GM18951 (cell line): ENCODE measurements at regions not wholly inside any gene's neighbourhood (a gene's known extent, or its start where the extent isn't known, plus 50 kb on each side); places are given as distances from the start of the nearest gene placed in this dataset.

ENCODE experiments used
- POLR2A ChIP-seq: IDR thresholded peaks from 4 replicates; pipeline ENCODE4 v1.6.1; 2011; ENCODE audit warnings: mild to moderate bottlenecking; ENCODE audit not compliant: insufficient read length, insufficient read depth; ENCODE audit errors: extremely low read depth
- in situ Hi-C: fragments of 300-500 bp; cut with MboI; formaldehyde crosslinking; loops from one replicate; pipeline ENCODE4 v1.12.0; 2022; ENCODE audit warnings: low sequenced_read_pairs, mixed read lengths, inconsistent platforms; ENCODE audit not compliant: unreplicated experiment

DNA sequence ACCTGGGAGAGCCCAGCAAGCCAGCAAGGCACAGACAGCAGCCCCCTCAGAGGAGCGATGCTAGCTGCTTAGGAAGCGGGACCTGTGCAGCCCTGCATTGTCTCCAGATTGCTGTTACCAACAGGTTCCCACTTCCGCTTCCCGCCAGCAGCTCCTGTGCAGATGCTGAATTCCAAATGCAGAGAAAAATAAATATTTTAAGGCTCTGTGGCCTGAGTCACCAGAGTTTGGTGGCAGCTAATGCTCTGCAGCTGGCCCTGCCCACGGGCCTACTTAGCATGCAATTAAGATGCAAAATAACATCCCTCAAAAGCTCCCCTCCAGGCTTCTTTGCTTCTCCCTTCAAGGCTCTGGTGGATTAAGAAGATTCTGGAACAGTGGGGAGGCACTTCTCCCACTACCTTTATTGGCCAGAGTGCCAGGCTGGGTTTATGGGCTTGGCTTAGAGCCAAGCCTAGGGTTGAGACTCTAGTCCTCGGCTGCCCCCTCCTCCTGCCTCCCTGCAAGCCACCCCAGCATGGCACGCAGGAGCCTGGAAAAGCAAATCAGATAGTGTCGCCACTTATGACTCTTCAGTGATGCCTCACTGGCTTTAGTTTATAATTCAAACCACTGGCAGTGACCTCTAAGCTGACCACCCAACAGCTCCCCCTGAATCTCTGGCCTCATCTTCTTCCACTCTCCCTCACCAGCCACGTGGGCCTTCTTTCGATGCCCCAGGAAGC, 207.1 kb upstream of the ZC3H12A start:
- no peak for TF ChIP-seq POLR2A
- in situ Hi-C loops: no loop called here

DNA sequence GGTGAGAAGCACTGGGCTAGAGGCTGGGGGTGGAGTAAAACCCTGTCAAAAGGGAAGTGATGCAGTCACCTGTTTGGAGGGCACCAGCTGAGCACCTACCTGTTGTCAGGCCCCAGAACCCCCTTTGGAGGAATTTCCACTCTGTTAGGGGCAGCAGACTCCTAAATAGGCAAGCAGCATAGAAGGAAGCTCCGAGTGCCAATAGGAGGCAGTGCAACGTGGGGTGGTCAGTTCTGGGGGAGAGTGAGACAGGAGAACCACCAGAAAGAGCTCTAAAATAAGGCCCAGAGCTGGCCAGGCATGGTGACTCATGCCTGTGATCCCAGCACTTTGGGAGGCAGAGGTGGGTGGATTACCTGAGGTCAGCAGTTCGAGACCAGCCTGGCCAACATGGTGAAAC, 203.7 kb upstream of the ZC3H12A start:
- in situ Hi-C loops: no loop called here

DNA sequence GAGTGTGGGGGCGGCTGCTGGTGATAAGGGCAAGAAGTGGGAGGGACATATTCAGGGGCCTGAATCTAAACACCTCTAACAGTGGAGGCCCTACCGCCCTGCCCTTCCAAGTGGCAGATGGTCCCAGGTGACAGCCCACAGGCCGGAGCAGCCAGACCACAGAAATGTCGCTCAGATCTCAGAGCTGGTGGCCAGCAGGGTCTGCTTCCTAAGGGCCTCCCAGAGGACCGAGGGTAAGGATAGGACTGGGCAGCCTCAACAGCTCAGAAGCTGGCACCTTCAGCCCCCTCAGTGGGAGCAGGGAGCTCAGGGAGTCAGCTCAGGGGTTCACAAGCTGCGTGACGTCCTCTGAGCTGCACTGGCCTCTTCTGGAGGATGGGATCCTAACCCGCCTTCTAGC, 201.8 kb upstream of the ZC3H12A start:
- in situ Hi-C loops: no loop called here
- no peak for TF ChIP-seq POLR2A

More for the DNA sequence above, 203.7 kb upstream of the ZC3H12A start:
- no peak for TF ChIP-seq POLR2A

DNA sequence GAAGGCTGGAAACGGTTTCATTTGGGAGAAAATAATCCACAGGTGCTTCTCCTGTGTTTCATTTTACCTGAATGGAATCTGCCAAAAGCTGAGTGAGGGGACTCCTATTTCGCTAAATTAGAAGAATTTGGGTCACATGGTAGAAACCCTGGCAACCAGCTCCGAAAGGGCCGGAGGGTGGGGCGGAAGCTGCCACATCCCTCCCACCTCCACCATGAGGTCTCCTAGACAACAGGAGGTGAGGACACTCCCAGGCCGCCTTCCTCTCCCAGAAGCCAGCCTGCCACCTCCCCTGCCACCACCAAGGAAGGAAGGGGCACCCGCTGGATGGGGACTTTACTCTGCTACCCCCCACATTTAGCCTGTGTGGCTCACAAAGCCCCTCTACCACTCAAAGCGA, 199.9 kb upstream of the ZC3H12A start:
- no peak for TF ChIP-seq POLR2A
- in situ Hi-C loops: no loop called here

DNA sequence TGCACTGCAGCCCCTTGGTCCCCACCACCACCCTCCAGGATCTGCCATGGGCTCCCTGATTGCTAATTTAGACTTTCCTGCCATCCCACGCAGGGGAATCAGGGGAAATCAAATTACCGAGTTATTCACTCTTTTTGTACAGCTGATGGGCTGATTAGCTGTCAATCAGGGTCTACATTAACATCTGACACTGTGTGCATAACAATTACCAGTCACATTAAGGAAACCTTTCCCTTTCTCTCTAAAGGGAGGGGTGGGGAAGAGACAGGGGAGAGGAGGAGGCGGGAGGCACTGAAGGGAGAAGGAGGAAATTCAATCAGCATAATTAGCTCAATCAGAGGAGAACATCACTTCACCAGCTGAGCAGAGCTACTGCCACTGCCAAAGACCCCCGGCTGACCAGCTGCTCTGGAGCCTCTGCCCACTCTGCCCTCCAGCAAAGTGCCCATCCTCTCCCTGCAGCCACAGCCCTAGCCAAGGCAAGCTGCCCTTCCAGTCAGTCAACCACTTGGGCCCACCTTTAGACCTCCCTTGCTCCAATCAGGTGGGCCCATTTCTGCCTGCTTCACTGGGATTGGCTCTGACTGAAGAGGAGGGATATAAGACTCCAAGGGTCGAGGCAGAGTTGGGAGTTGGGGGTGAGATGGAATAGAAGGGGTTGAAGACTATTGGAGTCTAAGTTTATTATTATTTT, 199.3 kb upstream of the ZC3H12A start:
- no peak for TF ChIP-seq POLR2A
- in situ Hi-C loops: no loop called here

DNA sequence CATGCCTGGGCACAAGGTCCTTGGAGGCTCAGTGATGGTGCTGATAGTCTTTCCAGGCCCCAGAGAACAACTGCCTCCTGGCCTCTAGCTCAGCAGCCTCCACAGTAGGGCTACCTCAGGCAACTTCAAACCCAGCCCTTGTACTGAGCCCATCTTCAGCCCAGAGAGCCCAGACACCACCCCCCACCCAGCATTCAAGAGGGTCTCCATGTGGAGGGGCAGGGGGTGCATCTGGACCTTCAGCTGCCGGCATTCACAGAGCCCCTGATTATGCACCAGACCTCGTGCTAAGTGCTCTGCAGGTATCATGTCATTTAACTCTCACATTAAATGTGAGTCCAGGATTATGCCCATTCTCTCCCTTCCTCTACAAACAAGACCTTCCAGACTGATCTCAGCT, 197.0 kb upstream of the ZC3H12A start:
- TF ChIP-seq POLR2A: no peak
- in situ Hi-C loops: no loop called here

DNA sequence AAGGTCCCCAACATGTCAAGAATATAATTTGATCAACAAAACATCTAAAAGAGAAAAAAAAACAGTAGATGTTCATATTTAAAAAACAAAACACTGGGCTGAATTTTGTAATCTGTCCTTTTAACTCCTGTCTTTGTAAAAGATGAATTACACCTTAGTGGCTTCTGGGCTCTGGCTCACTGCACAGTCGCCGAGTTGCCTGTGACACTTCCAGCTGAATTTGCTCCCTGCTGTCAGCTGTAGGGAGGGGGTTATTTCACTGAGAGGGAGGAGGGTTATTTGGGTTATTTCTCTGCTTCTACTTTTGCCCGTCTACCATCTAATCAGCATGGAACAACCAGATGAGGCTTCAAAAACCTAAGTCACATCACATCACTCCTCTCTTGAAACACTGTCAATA, 193.0 kb upstream of the ZC3H12A start:
- in situ Hi-C loops: no loop called here
- TF ChIP-seq POLR2A: no peak

DNA sequence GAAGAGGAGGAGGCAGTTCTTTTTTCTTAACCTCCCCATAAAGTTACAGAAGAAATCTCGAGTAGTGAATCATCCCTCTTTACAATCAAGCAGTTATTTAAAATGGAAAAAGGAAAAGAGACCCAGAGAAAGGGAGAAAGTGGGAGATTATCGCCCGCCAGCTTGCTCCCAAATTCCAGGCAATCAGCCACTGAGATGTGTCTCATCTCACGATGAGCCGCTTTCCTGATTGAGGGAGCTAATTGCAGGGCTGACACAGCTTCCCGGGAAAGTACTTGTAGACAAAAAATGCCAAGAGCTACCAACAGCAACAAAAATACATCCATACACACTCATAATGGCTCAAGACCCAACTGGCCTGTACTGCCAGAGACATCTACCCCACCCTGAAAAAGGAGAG, 191.6 kb upstream of the ZC3H12A start:
- in situ Hi-C loops: no loop called here
- TF ChIP-seq POLR2A: no peak

DNA sequence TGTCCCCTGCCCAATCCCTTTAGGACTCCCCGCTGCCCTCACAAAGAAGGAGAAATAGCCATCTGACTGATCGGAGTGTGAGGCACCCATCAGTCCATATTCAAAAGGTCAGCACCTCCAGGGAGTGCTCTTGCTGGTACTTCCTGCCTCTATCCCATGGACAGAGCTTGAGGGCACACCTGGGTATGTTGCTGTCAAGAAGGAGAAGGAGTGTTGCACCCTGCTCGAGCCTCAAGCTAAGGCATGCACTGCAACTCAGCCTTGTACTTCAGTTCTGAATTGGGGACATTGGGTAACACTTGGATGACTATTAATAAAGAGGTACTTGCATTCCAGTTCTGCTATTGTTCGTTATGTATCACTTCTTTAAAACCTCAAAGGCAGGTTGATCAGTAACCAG, 190.3 kb upstream of the ZC3H12A start:
- in situ Hi-C loops: no loop called here

DNA sequence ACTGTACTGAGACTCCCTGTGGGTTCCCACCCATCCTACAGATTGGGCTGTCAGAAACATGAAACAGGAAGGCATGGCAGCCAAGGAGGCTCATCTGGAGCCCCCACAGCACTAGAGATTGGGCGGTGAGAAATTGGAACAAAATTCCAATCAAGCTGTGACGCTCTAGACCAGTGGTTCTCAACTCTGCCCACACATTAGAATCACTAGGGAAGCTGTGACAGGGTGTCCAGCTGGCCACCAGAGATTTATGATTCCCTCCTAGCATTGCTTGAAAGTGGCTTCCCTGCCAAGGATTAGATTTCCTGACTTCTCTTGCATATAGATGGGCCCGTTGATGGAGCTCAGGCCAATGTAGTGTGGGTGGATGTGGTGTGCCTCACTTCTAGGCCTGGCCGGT, 187.5 kb upstream of the ZC3H12A start:
- TF ChIP-seq POLR2A: no peak
- in situ Hi-C loops: no loop called here

More for the DNA sequence above, 190.3 kb upstream of the ZC3H12A start:
- no peak for TF ChIP-seq POLR2A

DNA sequence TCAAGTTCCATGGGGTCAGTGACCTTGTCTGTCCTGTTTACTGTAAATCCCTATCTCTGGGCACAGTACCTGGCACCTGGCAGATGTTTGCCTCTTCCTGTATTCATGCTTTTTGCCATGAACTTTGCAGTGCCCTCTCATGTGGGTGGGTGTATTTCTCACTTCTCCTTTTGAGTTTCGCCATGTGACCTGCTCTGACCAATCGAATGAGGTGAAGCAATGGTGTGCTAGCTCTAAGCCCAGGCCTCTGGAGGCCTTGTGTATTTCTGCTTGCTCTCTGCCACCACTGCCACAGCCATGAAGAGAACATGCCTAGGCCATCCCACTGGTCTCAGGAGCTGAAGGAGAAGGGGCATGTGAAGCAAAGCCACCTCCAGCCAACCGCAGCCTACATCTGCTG, 185.5 kb upstream of the ZC3H12A start:
- TF ChIP-seq POLR2A: peak; percentile 59
- in situ Hi-C loops: no loop called here

DNA sequence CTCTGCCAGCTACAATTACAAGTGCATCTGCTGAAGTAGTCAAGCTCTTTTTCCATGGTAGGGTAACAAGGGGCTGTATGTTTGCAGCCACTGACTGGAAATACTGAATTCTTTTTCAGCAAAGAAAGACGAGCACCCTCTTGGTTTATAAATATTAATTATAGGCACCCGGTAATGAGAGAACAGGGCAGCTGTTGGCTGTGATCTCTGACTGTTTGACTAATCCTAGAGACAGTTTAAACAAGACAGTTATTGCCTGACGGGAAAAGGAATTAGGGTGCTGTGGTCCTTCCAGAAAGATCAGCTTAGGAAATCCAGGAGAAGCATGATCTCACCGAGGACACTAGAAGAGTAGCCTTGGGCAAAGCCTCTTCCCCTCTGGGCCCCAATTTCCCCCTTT, 183.7 kb upstream of the ZC3H12A start:
- TF ChIP-seq POLR2A: no peak
- in situ Hi-C loops: no loop called here

DNA sequence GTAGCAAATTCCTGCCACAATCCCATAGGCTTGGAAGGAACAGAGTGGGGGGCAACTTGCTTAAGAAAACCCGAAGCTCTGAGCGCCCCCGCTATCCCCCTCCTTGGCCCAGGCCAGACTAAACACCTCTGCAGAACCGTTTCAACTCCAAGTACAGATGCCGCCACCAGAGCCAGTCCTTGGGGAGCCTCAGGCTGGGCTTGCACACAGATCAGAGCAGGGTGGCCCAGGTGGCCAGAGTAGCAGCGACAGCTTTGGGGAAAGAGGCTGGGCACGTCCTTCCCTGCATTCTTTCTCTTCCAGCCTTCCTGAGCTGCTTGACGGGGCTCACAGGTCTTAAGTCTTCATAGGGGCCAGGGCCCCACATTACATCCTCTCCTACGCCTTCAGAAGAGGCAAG, 181.6 kb upstream of the ZC3H12A start:
- in situ Hi-C loops: no loop called here
- no peak for TF ChIP-seq POLR2A

DNA sequence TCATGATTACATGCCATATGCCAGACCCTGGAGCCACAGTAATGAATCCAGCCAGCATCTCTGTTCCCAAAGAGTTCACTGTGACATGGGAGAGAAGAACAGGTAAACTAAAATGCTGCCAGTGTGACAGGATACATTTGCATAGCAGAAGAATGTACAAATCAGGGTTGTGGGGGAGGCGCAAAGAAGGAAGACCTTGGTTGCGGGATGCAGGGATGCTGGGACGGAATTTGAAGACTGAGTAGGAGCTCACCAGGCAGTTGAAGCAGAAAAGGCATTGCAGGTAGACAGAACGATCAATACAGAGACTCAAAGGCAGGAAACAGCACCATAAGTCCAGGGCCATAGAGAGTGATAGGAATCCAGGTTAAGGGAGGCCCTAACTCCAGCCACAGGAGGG, 180.3 kb upstream of the ZC3H12A start:
- in situ Hi-C loops: no loop called here
- TF ChIP-seq POLR2A: no peak
